ENCODE measurements at regions not wholly inside any gene's neighbourhood (a gene's known extent, or its start where the extent isn't known, plus 50 kb on each side); places are given as distances from the start of the nearest gene placed in this dataset.
"Not testable (repeated sequence)": the region's sequence is repeated elsewhere in the genome, so short reads cannot be mapped to it uniquely, and the experiment has no call there.

DNA sequence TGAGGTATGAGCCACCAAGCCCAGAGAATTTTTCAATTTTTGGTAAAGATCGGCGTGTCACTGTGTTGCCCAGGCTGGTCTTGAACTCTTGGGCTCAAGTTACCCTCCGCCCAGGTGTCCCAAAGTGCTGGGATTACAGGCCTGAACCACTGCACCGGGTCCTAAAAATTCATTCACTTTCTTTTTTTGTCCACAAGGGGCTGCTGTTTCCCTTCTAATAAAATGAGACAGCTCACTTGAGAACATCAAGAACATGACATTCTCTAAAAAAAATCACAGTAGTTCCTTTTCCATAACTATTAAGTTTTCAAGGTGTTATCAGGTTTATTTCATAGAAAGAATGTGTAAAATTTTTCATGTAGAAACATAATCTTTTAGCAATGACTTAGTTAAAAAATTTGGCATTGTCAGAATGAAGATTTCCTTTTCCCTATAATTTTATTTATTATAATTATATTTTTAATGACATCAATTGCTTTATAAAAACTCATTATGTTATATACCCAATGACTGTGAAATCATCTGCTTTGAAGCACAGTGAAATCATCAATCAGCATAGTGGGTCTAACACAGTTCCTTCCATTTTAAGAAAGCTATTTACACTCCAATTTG is 1723.8 kb upstream of the DEFB115 start:
- DNase-seq (ENCODE audit: low read depth): not testable (repeated sequence)

DNA sequence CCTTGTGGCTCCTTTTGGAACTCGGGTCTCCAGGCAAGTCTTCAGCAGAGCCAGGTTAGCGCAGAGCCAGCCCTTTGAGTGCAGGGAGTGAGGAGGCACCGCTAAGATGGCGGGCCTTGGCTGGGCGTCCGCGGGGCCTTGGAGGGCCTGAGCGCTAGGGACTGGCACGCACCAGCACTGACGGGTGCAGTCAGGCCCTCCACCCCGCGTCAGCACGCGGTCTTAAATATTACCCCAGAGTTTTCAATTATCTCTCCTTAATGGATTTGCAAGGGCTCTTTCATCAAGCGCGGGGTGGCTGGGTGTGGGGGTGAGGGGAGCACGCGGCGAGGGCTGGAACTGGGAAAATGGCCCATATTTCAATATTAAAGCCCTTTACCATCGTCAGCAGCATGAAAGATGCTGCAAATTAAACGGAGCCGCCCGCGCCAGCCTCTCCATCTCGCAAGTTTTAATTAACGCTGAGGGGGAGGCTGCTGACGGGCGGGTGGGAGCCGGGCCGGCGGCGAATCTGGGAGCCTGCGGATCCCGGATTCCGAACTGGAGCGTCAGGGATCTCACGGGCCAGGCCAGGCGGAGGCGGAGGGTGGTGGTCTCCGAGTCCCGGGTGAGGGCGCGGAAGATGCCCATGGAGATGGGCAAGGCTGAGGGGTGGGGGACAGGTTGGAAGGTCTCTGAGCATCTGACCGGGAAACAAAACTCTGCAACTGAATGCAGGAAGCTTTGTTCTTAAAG is 1690.4 kb upstream of the DEFB115 start:
- not testable (repeated sequence) for DNase-seq (ENCODE audit: low read depth)

DNA sequence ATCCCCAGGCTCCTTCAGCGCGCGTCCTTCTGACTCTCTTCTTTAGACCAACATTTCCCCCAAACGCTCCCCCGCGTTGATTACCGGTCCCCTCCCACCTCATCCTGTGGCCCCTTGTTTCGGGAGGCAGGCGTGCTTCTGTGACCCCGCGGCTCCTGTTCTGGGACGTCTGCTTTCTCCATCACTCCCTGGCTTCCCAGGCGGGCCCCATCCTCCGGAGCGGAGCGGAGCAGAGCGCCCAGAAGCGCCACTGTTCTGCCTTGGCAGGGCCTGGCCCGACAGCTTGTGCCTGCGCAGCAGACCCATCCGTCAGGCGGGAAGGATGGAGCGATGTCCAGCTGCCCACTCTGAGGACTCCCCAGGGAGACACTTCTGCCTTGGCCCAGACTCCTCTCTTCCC is 1689.8 kb upstream of the DEFB115 start:
- not testable (repeated sequence) for DNase-seq (ENCODE audit: low read depth)

DNA sequence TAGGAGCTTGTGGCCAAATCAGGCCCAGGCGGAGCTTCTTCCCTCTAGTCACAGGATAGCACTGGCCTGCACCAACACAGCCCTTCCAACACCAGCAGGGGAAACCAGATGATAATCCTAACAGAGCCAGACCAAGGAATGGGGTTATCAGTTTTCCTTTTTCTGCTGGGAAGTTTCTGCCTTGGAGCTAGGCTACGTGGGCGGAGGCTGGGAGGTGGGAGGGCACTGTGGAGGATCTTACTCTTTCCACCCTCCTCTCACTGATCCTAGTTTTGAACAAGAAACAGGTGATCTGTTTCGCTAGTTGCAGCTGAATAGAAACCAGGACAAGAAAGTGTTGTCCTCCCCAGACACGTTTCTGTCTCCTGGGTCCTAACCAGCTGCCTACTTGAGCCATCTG is 1687.3 kb upstream of the DEFB115 start:
- DNase-seq (ENCODE audit: low read depth): not testable (repeated sequence)

DNA sequence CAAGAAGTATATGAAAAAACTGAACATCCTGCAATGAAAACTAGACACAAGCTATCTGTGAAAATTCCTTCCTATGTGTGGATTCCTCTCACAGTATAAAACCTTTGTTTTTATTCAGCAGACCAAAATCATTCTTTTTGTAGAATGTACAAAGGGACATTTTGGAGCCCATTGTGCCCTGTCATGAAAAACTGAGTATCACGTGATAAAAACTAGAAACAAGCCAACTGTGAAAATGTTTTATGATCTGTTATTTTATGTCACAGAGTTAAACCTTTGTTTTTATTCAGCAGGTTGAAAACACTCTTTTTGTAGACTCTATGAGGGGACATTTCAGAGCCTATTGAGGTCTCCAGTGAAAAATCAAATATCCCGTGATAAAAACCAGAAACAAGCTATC is 1667.9 kb upstream of the DEFB115 start:
- not testable (repeated sequence) for DNase-seq (ENCODE audit: low read depth)

DNA sequence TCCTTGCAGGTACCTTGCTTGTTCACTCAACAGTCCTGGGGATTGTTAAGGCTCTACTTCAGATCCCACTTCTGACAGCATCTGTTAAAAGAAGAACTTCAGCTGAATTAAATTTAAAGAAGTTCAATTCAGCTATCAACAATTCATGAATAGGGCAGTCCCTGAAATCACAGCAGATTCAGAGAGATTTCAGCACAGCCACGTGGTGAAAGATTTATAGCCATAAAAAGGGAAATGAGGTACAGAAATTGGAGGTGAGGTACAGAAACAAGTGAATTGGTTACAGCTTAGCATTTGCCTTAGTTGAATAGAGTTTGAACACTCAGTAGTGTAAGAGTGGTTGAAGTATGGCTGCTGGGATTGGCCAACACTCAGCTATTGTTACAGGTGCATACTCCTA is 1653.3 kb upstream of the DEFB115 start:
- DNase-seq (ENCODE audit: low read depth): not testable (repeated sequence)

DNA sequence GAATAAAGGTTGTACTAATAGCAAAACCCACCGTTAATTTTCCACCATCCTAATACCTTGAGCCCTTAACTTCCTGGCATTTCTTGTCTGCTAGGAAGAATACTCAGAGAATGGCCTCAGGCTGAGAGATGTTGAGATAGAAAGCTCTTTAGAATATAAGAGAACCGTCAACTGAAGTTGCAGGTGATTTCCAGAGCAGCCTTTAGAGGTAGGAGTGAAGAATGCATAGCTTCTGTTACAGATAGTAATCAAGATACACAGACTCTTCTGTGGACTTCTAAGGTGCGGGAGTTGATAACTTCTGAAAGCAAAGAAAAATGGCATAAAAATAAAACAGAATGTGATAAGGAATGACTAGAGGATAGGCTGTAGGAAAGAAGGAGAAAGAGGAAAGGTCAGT is 1651.3 kb upstream of the DEFB115 start:
- DNase-seq (ENCODE audit: low read depth): not testable (repeated sequence)

DNA sequence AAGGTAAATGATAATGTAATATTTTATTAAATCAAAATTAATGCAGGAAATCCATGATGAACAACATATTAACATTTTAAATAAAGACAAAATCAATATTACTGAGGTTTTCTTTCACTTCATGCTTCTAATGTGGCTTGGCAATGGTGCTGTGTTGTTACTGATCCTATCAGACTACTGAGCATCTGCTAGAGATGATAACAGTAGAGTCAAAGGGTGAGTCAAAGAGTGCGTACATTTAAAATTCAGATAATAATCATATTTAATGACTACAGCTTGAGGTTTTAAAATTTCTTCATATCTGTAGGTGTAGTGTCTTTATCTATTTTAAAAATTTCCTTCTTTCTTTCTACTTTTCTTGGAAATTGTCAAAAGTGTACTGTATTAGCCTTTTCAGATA is 1628.1 kb upstream of the DEFB115 start:
- DNase-seq (ENCODE audit: low read depth): not testable (repeated sequence)
